SH-SY5Y (cell line): ENCODE measurements at regions not wholly inside any gene's neighbourhood (a gene's known extent, or its start where the extent isn't known, plus 50 kb on each side); places are given as distances from the start of the nearest gene placed in this dataset.

ENCODE experiments used
- GATA2 ChIP-seq: IDR thresholded peaks from 2 replicates; pipeline ENCODE4 v1.6.1; 2011; ENCODE audit warnings: mild to moderate bottlenecking, low read depth, low read length
- GATA3 ChIP-seq: IDR thresholded peaks from 2 replicates; pipeline ENCODE4 v1.6.1; 2011; ENCODE audit warnings: low read depth, mild to moderate bottlenecking, low read length, moderate library complexity

GRCh38 chr12:73106896-73107295, 834.7 kb downstream of the TRHDE start:
- no peak for TF ChIP-seq GATA2
- no peak for TF ChIP-seq GATA3
